GM18498 (cell line): ENCODE measurements at regions not wholly inside any gene's neighbourhood (a gene's known extent, or its start where the extent isn't known, plus 50 kb on each side); places are given as distances from the start of the nearest gene placed in this dataset.

Source experiments
- ATAC-seq: cut with Tn5 transposase; IDR thresholded peaks from one replicate; pipeline ENCODE4 v1.9.1; 2021; ENCODE audit warnings: mild to moderate bottlenecking, moderate library complexity; ENCODE audit not compliant: unreplicated experiment

GRCh38 chr14:84404246-84404645 lies 1125.7 kb upstream of the FLRT2 start:
- ATAC-seq: no peak

GRCh38 chr14:84409435-84409834 lies 1120.5 kb upstream of the FLRT2 start:
- no peak for ATAC-seq

- ATAC-seq: no peak
These were observed 1119.6 kb upstream of the FLRT2 start for GRCh38 chr14:84410344-84410743.

GRCh38 chr14:84420221-84420620 lies 1109.7 kb upstream of the FLRT2 start:
- no peak for ATAC-seq

- no peak for ATAC-seq
These were observed 1108.3 kb upstream of the FLRT2 start for GRCh38 chr14:84421621-84422020.

- ATAC-seq: no peak
These were observed 1104.0 kb upstream of the FLRT2 start for GRCh38 chr14:84425968-84426367.

GRCh38 chr14:84432676-84433075 lies 1097.3 kb upstream of the FLRT2 start:
- ATAC-seq: no peak

GRCh38 chr14:84433961-84434360 lies 1096.0 kb upstream of the FLRT2 start:
- no peak for ATAC-seq

GRCh38 chr14:84435820-84436324 lies 1094.1 kb upstream of the FLRT2 start:
- no peak for ATAC-seq

- ATAC-seq: no peak
These were observed 1093.4 kb upstream of the FLRT2 start for GRCh38 chr14:84436528-84436927.

- ATAC-seq: no peak
These were observed 1087.4 kb upstream of the FLRT2 start for GRCh38 chr14:84442521-84442920.

GRCh38 chr14:84445486-84445885 lies 1084.5 kb upstream of the FLRT2 start:
- ATAC-seq: no peak

- no peak for ATAC-seq
These were observed 1083.7 kb upstream of the FLRT2 start for GRCh38 chr14:84446250-84446649.

- no peak for ATAC-seq
These were observed 1076.5 kb upstream of the FLRT2 start for GRCh38 chr14:84453307-84453950.

GRCh38 chr14:84454114-84454513 lies 1075.8 kb upstream of the FLRT2 start:
- ATAC-seq: no peak

GRCh38 chr14:84456946-84457345 lies 1073.0 kb upstream of the FLRT2 start:
- no peak for ATAC-seq

- ATAC-seq: no peak
These were observed 1071.1 kb upstream of the FLRT2 start for GRCh38 chr14:84458881-84459280.

GRCh38 chr14:84465880-84466279 lies 1064.1 kb upstream of the FLRT2 start:
- ATAC-seq: no peak

GRCh38 chr14:84468153-84468552 lies 1061.8 kb upstream of the FLRT2 start:
- ATAC-seq: no peak

- ATAC-seq: no peak
These were observed 1051.9 kb upstream of the FLRT2 start for GRCh38 chr14:84477996-84478395.

- ATAC-seq: no peak
These were observed 1047.5 kb upstream of the FLRT2 start for GRCh38 chr14:84482256-84483071.

GRCh38 chr14:84483072-84483420 lies 1046.9 kb upstream of the FLRT2 start:
- ATAC-seq: no peak
